ENCODE measurements at regions not wholly inside any gene's neighbourhood (a gene's known extent, or its start where the extent isn't known, plus 50 kb on each side); places are given as distances from the start of the nearest gene placed in this dataset.

DNA sequence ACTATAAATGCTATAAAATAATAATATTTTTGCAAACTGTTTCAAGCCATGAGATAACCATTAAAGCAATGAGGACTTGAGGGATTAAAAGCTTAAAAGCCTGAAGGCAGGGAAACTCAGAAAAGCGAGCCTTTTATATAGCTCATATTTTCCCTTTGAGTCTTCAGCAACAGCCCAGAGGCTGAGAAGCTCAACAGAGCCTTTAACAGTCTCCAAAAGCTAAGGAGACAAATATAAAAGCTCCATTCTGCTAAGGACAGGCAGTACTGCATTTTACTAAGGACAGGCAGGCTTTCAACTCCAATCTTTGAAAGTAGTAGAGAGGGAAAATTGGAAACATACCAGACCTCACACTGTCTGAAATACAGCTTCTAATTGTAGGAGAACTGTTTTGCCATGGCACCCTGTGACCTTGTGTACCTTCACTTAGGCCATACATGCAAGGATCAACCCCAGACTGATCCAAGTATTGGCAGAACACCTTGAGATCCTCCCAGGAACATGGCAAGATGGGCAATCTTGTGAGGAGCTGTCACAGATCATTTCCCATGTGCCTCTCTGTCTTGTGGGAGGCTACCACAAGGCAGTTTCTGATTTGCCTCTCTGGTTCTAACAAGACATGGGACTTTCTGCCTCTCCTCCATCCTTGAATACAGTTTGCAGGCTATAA is 53.1 kb upstream of the ARNT2 start:
- Mint-ChIP-seq H3K27me3 (ENCODE audit: low read depth) (peaks cover 55% of the 10 kb centered on the region), H3K27ac (no peak overlapping the region), H3K9me3 (no peaks in the 10 kb centered on the region), H3K4me3 (no peak overlapping the region), H3K36me3 (no peaks in the 10 kb centered on the region), H3K4me1 (no peaks in the 10 kb centered on the region)
- no peak for DNase-seq (ENCODE audit: low spot score in 2 of 2, unreplicated experiment in 2 of 2)
- TF ChIP-seq, protein P1, sequence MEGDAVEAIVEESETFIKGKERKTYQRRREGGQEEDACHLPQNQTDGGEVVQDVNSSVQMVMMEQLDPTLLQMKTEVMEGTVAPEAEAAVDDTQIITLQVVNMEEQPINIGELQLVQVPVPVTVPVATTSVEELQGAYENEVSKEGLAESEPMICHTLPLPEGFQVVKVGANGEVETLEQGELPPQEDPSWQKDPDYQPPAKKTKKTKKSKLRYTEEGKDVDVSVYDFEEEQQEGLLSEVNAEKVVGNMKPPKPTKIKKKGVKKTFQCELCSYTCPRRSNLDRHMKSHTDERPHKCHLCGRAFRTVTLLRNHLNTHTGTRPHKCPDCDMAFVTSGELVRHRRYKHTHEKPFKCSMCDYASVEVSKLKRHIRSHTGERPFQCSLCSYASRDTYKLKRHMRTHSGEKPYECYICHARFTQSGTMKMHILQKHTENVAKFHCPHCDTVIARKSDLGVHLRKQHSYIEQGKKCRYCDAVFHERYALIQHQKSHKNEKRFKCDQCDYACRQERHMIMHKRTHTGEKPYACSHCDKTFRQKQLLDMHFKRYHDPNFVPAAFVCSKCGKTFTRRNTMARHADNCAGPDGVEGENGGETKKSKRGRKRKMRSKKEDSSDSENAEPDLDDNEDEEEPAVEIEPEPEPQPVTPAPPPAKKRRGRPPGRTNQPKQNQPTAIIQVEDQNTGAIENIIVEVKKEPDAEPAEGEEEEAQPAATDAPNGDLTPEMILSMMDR (IDR thresholded peaks at IDR 0.05; ENCODE audit: unreplicated experiment), result no peak

All from mesothelial cell of epicardium (in vitro differentiated cells).